ENCODE measurements at regions not wholly inside any gene's neighbourhood (a gene's known extent, or its start where the extent isn't known, plus 50 kb on each side); places are given as distances from the start of the nearest gene placed in this dataset.
"Not testable (repeated sequence)": the region's sequence is repeated elsewhere in the genome, so short reads cannot be mapped to it uniquely, and the experiment has no call there.

GRCh38 chr10:25109896-25110295 is 64.9 kb upstream of the GPR158 start:
- TF ChIP-seq CTCF, POLR2A (IDR thresholded peaks at IDR 0.05): not testable (repeated sequence)

Measured in thyroid gland (tissue), 4 donors.